Hematopoietic multipotent progenitor cell treated with erythropoietin and hydrocortisone succinate and interleukin-3 and kit ligand, for 17 days (in vitro differentiated cells): ENCODE measurements at regions not wholly inside any gene's neighbourhood (a gene's known extent, or its start where the extent isn't known, plus 50 kb on each side); places are given as distances from the start of the nearest gene placed in this dataset.
"Not testable (repeated sequence)": the region's sequence is repeated elsewhere in the genome, so short reads cannot be mapped to it uniquely, and the experiment has no call there.

Experiments
- DNase-seq: peaks from one replicate; pipeline ENCODE4 v3.0.0-alpha.2; 2015; ENCODE audit warnings: low spot score

DNA sequence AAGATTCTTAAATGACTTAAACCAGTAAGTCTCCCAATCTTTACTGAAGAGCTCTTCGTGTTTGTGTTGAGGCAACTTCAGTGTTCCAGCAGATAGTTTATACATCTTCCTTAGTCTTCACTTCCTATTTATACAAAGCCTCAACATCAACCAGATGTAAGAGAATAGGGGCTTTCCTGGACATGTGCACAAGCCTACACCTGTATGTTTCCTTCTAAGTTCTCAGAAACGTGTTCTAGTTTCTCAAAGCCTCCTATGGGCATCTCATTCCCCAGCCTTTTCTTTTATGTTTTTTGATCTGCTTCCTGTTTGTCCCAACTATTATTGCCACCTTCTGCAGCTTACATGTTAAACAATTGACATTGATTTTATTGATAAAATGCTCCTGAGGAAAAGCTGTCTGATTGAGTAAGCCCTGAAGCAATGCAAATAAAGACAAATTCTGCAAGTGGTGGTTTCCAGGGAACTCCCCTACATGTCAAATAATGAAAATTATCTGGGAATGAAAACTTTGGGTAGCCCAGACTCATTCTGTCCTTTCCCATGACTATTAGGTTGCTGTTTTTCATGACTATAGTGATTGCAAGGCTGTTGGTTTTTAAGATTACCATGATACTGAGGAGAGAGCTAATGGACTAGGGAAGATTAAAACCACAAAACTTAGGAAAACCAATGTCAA lies 663.3 kb upstream of the ACVR2A start:
- no peak for DNase-seq

DNA sequence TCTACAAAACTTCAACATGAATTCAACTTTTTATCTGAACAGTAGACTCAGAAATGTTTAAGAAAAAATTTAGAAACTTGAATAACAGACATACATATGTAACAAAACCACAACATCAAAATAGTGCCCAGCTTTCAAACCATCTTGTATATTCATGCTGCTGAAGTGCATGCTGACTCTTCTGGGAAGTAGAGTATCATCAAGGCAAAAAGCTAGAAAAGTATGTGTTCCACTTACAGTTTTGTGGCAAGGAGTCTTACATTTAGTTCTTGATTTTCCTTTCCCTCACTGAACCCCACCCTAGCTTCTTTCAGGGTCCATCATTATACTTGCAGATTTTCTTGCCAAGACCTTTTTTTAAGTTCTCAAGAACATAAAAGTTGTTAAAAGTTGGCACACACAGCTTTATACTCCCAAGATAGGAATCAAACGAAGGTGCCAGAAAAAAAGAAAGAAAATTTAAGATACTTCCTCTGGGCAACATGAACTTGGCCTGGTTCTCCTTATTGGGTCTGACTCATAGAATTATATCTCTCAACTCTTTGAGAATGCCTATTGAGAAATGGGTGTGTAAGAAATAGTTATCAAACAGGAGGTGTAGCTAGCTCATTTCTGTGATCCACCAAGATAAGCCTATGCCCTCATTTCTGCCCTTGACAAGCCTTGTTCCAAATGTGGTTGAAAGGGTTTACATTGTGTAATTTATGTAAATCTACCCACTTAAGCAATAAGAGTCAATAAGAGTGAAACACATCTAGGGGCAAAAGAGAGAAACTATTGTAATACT lies 667.6 kb upstream of the ACVR2A start:
- no peak for DNase-seq

DNA sequence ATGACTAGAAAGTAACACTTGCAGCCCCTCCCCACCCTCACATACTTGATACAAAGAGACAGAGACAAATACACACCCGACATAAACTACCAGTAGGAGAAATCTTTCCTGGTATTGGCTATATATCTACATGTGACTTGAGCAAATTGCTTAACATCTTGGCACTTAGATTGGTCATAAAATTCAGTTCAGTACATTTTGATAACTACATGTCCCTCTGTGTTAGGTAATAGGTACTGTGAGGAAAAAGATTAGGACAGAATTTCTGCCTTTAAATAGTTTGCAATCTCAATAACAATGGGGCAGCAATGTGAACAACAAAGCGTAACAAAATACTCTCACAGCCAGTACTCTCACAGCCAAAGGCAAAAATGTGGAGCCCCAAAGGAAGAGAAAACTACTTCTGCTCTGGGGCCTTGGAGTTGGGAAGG lies 670.0 kb upstream of the ACVR2A start:
- no peak for DNase-seq

DNA sequence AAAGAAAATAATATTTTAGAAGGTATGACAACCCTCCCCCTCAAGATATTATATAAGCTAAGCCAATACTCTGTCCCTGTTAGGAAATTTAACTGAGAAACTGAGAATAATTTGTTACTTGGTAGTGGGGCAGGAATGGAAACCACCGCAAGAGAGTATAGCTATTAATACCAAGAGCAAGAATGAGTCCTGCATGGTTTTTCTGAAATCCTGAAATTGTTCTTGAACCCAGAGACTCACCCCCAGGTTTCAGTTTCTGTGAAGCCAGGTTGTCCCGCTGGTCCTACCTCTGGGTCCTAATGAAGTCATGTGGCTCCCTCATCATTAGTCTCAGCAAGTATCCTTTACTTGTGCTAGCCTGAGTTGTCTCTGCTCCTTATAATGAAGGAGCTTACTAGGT lies 671.0 kb upstream of the ACVR2A start:
- DNase-seq = no peak

DNA sequence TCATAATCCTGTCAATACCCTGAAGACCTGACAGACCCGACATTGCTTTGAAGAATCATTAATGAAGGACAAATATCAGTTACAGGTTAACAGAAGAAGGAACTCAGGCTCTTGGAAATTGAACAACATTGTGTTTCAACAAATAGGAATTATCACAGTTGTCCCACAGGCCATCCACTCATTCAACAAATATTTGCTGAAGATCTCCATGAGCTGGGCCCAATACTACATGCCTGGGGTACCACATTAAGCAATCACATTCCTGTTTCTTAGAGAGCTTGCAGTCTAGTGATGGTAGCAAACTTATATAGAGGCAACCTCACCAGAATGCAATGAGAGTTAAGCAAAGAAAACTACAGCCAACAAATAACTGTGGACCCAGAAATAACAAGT lies 671.6 kb upstream of the ACVR2A start:
- no peak for DNase-seq

DNA sequence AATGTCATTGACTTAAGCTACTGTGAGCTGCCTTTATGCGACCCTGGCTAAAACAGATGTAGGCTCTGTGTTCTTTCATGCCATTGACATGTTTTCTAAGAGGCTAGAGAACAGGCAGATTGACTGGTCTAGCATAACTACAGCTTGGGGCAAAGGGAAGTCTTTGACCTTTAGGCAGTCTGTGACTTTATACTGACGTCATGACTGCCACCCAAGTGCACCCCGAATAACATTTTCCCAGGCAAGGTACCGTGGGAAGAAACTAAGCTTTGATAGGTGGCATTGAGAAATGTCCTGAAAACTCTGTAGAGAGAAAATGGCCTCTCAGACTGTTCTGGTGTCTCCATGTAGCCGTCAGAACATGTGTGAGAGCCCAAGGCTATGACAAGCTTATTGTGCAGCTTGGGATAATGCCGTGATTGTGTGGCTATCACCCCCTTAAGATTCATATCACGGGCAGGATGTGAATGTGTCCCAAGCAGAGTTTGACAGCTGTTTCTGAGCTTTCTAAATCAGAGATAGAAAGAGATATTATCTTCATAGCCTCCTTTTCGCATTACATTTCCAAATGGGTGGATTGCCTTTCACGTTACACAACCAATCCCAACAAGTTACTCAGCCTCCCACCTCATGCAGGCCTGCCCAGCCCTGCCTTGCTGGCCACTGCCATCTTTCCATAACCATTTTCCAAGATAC lies 672.2 kb upstream of the ACVR2A start:
- DNase-seq = no peak

DNA sequence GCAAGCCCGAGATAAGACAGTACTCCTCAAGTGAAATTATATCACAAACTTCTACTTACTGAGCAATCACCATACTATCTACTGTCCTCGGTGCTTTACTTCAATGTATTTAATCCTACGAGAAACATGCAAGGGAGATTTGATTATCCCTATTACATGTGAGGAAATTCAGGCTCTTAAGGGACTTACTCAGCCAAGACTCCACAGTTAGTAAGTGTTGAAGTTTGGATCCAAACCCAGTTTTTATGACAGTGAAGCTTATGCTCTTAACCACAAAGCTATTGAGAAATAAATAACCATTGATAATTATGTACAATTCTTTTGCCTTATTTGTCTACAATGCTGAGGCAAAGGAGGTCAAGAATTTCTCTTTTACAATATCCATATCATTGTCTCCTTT lies 672.9 kb upstream of the ACVR2A start:
- DNase-seq = no peak

DNA sequence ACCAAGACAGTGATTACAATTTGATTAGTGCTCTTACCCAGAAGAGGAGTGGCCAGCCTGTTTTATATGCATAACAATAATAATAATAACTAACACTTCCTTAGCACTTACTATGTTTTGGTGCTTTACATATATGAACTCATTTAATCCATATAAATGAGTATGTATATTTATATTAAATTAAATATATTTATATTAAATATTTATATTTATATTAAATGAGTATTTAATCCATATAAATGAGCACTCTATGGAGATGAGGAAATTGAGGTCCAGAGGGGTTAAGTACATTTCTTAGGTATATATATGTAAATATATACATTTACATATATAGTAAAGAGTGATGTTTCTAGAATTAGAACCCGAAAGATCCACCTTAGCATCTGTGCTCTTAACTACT lies 673.9 kb upstream of the ACVR2A start:
- no peak for DNase-seq

DNA sequence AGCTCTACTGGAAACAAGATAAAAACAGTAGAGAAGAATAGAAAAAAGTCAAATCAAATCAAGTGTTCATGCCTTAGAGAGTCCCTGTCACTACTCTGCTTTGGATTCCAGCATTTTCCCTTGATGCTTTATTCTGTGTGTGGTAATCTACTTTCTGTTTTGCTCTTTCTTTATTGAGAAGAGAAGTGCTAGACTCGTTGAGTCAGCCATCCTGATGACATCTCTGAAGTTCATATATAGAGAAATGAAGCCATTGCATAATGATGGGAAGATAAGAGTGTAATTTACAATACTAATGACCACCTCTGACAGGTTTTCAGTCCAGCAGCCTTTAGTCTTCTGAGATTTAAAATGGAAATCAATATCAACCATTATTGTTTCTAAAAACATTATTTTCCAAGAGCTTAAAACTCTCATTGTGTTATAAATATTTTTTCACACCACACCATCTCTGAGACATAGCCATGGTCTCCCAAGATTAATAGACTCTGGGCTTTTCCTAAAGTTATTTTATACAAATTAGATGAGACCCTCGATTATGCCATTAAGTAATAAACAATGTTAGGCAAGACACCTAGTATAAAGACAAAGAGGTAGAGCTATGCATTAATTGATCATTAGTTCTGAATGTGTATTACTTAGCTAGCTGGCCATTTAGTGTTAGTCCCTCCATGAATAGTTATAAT lies 679.0 kb upstream of the ACVR2A start:
- DNase-seq = no peak

DNA sequence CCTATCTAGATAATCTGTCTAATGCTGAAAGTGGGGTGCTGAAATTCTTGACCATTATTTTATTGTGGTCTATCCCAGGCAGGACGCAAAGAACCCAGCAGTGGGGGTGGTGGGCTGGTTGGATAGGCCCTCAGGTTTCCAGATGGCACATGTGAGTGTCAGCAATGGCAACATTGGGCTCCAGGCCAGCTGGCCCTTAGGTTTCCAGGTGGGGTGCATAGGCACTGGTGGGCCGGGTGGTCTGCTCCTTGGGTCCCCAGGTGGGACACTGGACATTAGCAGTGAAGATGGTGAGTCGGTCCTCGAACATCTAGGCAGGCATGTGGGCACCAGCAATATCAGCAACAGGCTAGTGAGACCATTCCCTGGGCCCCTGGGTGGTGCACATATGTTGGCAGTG lies 680.3 kb upstream of the ACVR2A start:
- no peak for DNase-seq

DNA sequence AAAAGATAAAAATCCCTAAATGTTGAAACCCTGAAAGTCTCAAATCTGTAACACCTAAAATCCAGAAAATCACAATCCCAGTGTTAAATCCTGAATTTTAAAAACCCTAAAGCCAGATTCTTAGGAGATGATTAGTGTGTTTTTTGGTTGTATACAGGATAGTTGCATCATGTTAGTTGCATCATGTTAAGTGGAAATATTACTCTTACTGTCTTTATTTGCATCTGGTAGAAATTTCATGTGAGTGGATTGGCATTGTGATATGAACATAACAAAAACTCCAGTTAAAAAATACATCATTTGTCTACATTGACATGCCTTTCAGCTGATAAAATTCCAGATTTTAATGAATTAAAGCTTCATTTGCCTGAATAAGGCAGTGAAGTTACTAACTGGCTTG lies 683.1 kb upstream of the ACVR2A start:
- DNase-seq = no peak

DNA sequence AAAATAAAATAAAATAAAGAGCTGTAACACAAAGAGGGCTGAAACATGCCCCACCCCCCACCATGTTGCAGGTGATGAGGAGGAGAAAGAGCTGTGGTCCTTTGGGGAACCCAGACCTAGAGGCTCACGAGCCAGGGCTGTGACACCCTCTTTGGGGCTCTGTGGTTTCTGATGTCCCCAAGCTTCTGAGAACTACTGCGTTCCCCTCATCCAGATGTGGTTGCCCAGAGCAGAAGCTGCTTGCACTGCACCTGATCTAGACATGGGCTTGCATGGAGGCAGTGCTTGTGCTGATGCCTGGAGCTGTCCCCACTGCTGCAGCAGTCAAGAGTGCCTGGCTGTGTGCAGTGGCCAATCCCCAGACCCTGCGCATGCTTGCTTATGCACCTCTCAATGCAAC lies 687.9 kb upstream of the ACVR2A start:
- DNase-seq = no peak

DNA sequence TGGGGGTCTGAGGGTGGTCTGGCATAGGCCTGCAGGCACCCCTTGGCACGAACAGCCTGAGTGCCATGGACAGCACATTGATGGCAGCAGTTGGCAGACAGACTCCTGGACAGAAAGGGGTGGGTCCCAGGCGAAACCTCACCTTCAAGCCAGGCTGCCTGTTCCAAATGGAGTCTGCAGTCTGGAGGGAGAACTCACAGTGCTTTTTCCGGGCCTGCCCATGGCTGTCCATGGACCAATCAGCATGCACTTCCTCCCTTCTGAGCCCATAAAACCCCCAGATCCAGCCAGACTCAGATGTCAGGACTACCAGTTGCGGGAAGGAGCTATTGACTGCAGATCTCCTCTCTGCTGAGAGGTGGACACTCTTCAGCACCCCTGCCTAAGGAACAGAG lies 694.6 kb upstream of the ACVR2A start:
- DNase-seq = no peak

DNA sequence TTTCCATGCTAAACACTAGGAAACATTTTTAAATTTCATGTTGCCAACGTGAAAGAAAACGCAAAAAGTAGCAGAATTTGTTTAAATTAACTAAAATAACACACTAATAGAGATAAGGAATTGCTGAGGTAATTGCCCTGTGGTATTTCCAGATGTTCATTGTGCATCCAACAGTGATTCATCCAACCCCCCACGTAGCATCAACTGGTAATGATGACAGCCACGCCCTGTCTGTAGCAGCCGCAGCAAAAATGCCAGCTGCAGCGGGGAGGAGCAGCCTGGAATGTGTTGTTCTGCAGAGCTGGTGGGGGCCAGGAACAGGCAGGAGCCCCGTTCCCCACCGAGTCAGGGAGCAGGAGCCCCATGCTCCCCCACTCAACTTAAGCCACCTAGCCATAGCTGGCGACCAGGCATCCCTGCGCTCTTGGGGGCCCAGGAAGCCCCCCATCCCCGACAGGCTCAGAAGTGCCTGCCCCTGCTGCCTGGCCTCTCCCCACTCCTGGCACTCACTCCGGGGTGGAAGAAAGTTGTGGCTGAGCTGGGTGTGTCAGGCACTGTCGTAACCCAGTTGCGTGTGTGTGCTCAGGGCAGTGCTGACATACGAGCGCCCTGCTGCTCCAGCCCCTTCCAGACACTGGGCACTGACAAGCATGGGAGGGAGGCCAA lies 695.1 kb upstream of the ACVR2A start:
- no peak for DNase-seq

DNA sequence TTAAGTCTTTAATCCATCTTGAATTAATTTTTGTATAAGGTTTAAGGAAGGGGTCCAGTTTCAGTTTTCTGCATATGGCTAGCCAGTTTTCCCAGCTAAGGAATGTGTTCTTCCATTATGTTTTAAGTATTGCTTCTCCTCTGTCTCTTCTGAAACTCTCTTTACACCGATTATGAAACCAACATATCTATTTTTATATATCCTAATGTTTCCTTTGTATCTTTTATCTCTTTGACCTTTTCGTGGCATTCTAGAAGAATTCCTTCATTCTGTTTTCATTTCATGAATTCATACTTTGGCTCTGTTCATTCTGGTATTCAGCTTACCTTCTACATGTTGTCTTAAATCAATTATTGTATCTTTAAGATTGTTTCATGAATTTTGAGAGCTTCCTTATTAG lies 697.0 kb upstream of the ACVR2A start:
- no peak for DNase-seq

DNA sequence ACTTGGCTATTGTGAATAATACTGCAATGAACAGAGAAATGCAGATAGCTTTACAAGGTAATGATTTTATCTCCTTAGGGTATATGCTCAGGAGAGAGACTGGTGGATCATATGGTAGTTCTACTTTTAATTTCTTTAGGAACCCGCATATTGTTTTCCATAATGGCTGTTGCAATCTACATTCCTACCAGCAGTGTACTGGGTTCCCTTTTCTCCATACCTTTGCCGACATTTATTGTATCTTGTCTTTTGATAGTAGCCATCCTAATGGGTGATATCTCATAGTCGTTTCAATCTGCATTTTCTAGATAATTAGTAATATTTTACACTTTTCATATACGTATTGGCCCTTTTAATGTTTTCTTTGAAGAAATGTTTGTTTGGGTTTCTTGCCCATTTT lies 702.9 kb upstream of the ACVR2A start:
- no peak for DNase-seq

DNA sequence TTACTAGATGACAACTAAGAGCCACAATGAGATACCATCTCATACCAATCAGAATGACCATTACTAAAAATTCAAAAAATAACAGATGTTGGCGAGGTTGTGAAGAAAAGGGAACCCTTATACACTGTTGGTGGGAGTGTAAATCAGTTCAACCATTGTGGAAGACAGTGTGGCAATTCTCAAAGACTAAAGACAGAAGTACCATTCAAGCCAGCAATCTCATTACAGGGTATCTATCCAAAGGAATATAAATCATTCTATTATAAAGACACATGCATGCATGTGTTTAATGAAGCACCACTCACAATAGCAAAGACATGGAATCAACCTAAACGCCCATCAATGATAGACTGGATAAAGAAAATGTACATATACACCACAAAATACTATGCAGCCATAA lies 705.1 kb upstream of the ACVR2A start:
- DNase-seq = not testable (repeated sequence)

DNA sequence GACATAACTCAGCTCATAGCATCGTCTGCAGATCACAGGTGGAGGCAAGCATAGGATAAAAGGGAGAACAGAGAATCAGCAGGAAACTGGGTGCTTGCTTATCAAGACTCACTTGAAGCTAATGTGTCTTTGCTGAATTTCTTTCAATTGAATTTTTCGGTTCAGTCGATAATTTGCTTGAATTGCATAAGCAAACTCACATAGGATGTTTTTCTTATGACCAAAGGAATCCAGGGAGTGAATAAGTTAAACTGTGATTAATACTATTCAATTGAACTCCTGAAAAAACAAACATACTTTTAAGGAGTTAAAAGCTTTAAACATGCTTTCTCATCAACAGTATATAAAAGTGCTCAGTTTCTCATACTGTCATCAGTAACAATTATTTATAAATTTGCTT lies 707.1 kb upstream of the ACVR2A start:
- DNase-seq = no peak

DNA sequence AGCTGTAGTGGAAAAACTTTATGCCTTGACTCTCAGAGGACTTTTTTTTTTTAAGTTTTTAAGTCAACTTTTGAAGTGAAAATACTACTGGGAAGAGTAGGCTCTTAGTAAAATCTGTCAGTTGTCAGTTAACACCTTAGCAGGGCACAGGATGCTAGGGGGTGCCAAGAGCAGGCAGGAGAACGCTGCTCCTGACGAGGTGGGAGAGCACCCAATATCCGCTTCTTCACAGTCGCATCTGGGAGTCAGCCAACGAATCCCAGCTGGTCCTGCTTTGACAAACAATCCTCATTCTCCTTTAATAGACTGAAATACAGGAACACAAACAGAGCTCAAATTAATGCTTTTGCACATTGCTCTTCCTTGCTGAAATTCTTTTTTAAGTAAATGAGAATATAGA lies 709.5 kb upstream of the ACVR2A start:
- no peak for DNase-seq

DNA sequence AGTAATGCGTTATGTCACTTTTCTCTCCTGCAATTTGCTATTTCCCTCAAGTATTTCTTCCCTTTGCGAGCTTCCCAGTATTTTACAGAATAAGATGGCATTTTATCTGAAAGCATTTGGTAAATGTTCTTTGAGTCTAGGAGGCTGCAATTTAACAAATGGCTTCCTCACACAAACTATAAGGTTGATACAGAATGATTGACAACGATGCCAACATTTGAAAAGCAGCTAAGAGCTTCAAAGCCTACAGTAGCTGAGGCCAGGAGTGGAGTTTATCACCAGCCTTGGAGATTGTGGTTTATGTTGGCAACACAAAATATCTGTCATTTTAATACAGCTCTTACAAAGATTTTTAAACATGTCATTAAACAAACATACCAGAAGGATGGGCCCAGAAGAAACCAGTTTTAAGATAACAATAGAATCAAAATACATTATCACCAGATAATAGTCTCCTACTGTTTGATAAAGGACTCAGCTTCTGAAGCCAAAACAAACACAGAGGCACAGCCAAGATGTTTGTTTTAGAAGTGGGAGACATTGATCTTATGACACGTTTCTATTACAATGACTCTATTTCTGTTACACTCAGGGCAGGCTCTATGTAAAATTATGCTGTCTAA lies 711.4 kb upstream of the ACVR2A start:
- DNase-seq = no peak

DNA sequence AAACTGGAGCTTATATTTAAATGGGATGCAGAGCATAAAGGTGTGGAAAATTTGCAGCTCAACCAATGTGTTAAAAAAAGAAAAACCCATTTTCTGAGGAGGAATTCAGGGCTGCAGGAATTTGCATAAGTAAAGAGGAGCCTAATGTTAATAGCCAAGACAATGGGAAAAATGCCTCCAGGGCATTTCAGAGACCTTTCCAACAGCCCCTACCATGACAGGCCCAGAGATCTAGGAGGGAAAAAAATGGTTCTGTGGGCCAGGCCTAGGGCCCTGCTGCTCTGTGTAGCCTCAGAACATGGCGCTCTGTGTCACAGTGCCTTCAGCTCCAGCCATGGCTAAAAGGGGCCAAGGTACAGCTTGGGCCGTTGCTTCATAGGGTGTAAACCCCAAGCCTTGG lies 719.7 kb upstream of the ACVR2A start:
- no peak for DNase-seq

DNA sequence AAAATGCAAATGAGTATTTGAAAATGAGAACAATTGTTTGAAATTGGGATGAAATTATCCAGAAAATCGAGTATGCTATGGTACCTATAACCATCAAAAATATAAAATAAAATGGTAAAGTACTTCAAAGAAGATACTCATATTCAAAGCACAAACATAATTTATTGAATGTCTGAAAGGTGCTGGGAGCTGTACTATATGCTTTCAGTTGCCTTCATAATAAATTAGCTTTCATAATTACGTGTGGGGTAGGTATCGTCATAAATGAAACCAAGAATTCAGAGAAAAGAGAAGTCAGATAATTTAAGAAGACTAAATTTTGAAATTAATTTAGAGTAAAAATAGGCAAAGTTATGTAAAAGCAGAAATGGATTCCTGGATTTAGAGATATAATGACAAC lies 721.9 kb upstream of the ACVR2A start:
- no peak for DNase-seq
